CMK (cell line): ENCODE measurements at regions not wholly inside any gene's neighbourhood (a gene's known extent, or its start where the extent isn't known, plus 50 kb on each side); places are given as distances from the start of the nearest gene placed in this dataset.

ENCODE experiments used
- DNase-seq: peaks from one replicate; pipeline ENCODE4 v3.0.0-alpha.2; 2010; ENCODE audit warnings: low read depth

GRCh38 chr1:115413208-115413607 is 75.2 kb upstream of the NGF start:
- no peak for DNase-seq

- DNase-seq: no peak
These were observed 74.7 kb upstream of the NGF start for GRCh38 chr1:115412733-115413132.

GRCh38 chr1:115412286-115412685 is 74.2 kb upstream of the NGF start:
- DNase-seq: no peak

GRCh38 chr1:115411371-115412063 is 73.5 kb upstream of the NGF start:
- DNase-seq: no peak

GRCh38 chr1:115409094-115410015 is 71.3 kb upstream of the NGF start:
- DNase-seq: no peak

- no peak for DNase-seq
These were observed 70.5 kb upstream of the NGF start for GRCh38 chr1:115408533-115408932.

- no peak for DNase-seq
These were observed 66.9 kb upstream of the NGF start for GRCh38 chr1:115404911-115405310.

- no peak for DNase-seq
These were observed 64.7 kb upstream of the NGF start for GRCh38 chr1:115402753-115403184.

- no peak for DNase-seq
These were observed 63.6 kb upstream of the NGF start for GRCh38 chr1:115401676-115402075.

- DNase-seq: no peak
These were observed 62.8 kb upstream of the NGF start for GRCh38 chr1:115400891-115401290.

- no peak for DNase-seq
These were observed 62.4 kb upstream of the NGF start for GRCh38 chr1:115400426-115400825.

GRCh38 chr1:115398745-115399144 is 60.7 kb upstream of the NGF start:
- no peak for DNase-seq
